HepG2 (cell line): ENCODE measurements at regions not wholly inside any gene's neighbourhood (a gene's known extent, or its start where the extent isn't known, plus 50 kb on each side); places are given as distances from the start of the nearest gene placed in this dataset.

Experiments used
- ATAC-seq: fragments of 200-7000 bp; cut with Tn5 transposase; 3 replicates; pipeline ENCODE4 v1.9.1; 2020; ENCODE audit warnings: mild to moderate bottlenecking, moderate library complexity
- BruUV-seq: library from RNA; stranded (reverse); fragments of 400-500 nt; replicated peaks from 2 replicates; lab custom pipeline; 2021; lab: Mats Ljungman, UMichigan
- CTCF ChIA-PET: fragments of 300-600 bp; formaldehyde crosslinking; extraction: SDS; loops from one replicate; lab custom pipeline; 2021; ENCODE audit warnings: low total read pairs, inconsistent platforms, low intra/inter-chr PET ratio; lab: Yijun Ruan, JAX
- POLR2A ChIA-PET: fragments of 350-600 bp; sonication (Branson Sonifier 250); formaldehyde crosslinking; loops from one replicate; lab custom pipeline; 2020; ENCODE audit warnings: antibody characterized with exemption, inconsistent platforms; lab: Yijun Ruan, JAX
- DNase-seq: peaks from one replicate; pipeline ENCODE4 v3.0.0-alpha.2; 2015; ENCODE audit warnings: low spot score
- FAIRE-seq: peaks from 3 replicates; lab custom pipeline; 2011; peaks lifted over from hg19 to GRCh38; lab: Jason Lieb, UNC
- H2AFZ ChIP-seq: one replicate; pipeline ENCODE4 v1.6.1; 2011; ENCODE audit warnings: low read length, inconsistent platforms
- H3K27ac ChIP-seq: fragments of 300-600 bp; 3 replicates; pipeline ENCODE4 v1.8.0; 2011; ENCODE audit warnings: mixed run types, mild to moderate bottlenecking, mixed read lengths, low read length, inconsistent platforms; ENCODE audit not compliant: insufficient read depth; ENCODE audit errors: extremely low read length
- H3K27me3 ChIP-seq, 2 experiments: fragments of 200-600 bp in 1 of 2; 2 replicates in 1 of 2; 3 replicates in 1 of 2; pipeline versions ENCODE4 v1.6.0 to v1.8.0; 2011; ENCODE audit warnings: low read length in 2 of 2, mild to moderate bottlenecking in 2 of 2, moderate library complexity in 2 of 2, inconsistent platforms in 1 of 2; ENCODE audit not compliant: insufficient read depth in 2 of 2, control insufficient read depth in 1 of 2
- H3K36me3 ChIP-seq, 2 experiments: fragments of 200-600 bp in 1 of 2; replicated peaks in 1 of 2; 2 replicates in 1 of 2; 3 replicates in 1 of 2; pipeline versions ENCODE4 v1.5.1 to v1.8.0; 2011; ENCODE audit warnings: low read length in 2 of 2, inconsistent platforms in 1 of 2; ENCODE audit not compliant: insufficient read depth in 2 of 2, control insufficient read depth in 1 of 2
- H3K4me1 ChIP-seq: 2 replicates; pipeline ENCODE4 v1.5.1; 2012; ENCODE audit warnings: low read length, inconsistent platforms; ENCODE audit not compliant: insufficient read depth
- H3K4me2 ChIP-seq: 2 replicates; pipeline ENCODE4 v1.6.0; 2011; ENCODE audit warnings: low read depth, low read length, inconsistent platforms
- H3K4me3 ChIP-seq, 3 experiments: fragments of 200-600 bp in 1 of 3; sonication (generic), shearing (Covaris generic) in 1 of 3; replicated peaks in 1 of 3; 2 replicates each; pipeline ENCODE4 v1.5.1; 2011 to 2016; ENCODE audit warnings: low read length in 3 of 3, inconsistent platforms in 2 of 3, low read depth in 2 of 3, mild to moderate bottlenecking in 2 of 3, control low read depth in 1 of 3, mixed read lengths in 1 of 3; ENCODE audit not compliant: insufficient read depth in 1 of 3
- H3K79me2 ChIP-seq: one replicate; pipeline ENCODE4 v1.6.1; 2011; ENCODE audit warnings: low read length, inconsistent platforms; ENCODE audit not compliant: insufficient read depth
- H3K9ac ChIP-seq: 2 replicates; pipeline ENCODE4 v1.6.0; 2011; ENCODE audit warnings: mild to moderate bottlenecking, low read depth, low read length, inconsistent platforms; ENCODE audit not compliant: insufficient read depth
- H3K9me3 ChIP-seq: 2 replicates; pipeline ENCODE4 v1.5.1; 2012; ENCODE audit warnings: mild to moderate bottlenecking, low read length
- H4K20me1 ChIP-seq: 2 replicates; pipeline ENCODE4 v1.6.0; 2011; ENCODE audit warnings: inconsistent platforms, mild to moderate bottlenecking, low read length, moderate library complexity; ENCODE audit not compliant: insufficient read depth
- CBX1 ChIP-seq: IDR thresholded peaks from one replicate; pipeline ENCODE4 v1.6.1; 2016; ENCODE audit warnings: antibody characterized with exemption, low read depth
- E2F1 ChIP-seq: sonication (generic); formaldehyde crosslinking; IDR thresholded peaks from 2 replicates; pipeline ENCODE4 v1.5.0; 2020; ENCODE audit warnings: missing genetic modification reagents
- HMG20B ChIP-seq: conservative IDR thresholded peaks from 2 replicates; pipeline ENCODE4 v1.6.1; 2016; ENCODE audit warnings: missing genetic modification reagents, missing compliant biosample characterization
- KLF16 ChIP-seq, 2 experiments: sonication (generic) in 1 of 2; formaldehyde crosslinking in 1 of 2; IDR thresholded peaks; 2 replicates each; pipeline versions ENCODE4 v1.6.1 to v1.8.0; 2016 to 2023; ENCODE audit warnings: missing genetic modification reagents in 2 of 2, missing compliant biosample characterization in 1 of 2
- RORA ChIP-seq: sonication (generic); formaldehyde crosslinking; IDR thresholded peaks from 2 replicates; pipeline ENCODE4 v1.5.0; 2020; ENCODE audit warnings: mild to moderate bottlenecking, missing genetic modification reagents, moderate library complexity
- SMARCE1 ChIP-seq: fragments of 450-650 bp; IDR thresholded peaks from 2 replicates; pipeline ENCODE4 v1.6.1; 2017; ENCODE audit warnings: borderline replicate concordance
- SP2 ChIP-seq: sonication (generic); formaldehyde crosslinking; IDR thresholded peaks from 2 replicates; pipeline ENCODE4 v1.5.1; 2020; ENCODE audit warnings: mild to moderate bottlenecking, missing genetic modification reagents
- TCF7 ChIP-seq: sonication (generic); IDR thresholded peaks from 2 replicates; pipeline ENCODE4 v1.6.1; 2016; ENCODE audit warnings: antibody characterized with exemption, low read depth
- TEF ChIP-seq: sonication (generic); formaldehyde crosslinking; IDR thresholded peaks from 2 replicates; pipeline ENCODE4 v1.5.0; 2020; ENCODE audit warnings: missing genetic modification reagents
- THYN1 ChIP-seq: sonication (generic); formaldehyde crosslinking; IDR thresholded peaks from 2 replicates; pipeline ENCODE4 v1.8.1; 2023; ENCODE audit warnings: low read depth, mild to moderate bottlenecking, moderate library complexity, missing genetic modification reagents, borderline replicate concordance
- TOPORS ChIP-seq: sonication (generic); formaldehyde crosslinking; IDR thresholded peaks from 2 replicates; pipeline ENCODE4 v1.8.0; 2023; ENCODE audit warnings: mild to moderate bottlenecking, missing genetic modification reagents
- ZNF280D ChIP-seq: sonication (generic); formaldehyde crosslinking; IDR thresholded peaks from 2 replicates; pipeline ENCODE4 v1.5.1; 2020; ENCODE audit warnings: mild to moderate bottlenecking, missing genetic modification reagents
- ZNF414 ChIP-seq: sonication (generic); formaldehyde crosslinking; IDR thresholded peaks from 2 replicates; pipeline ENCODE4 v1.5.0; 2020; ENCODE audit warnings: missing genetic modification reagents
- ZNF577 ChIP-seq: sonication (generic); formaldehyde crosslinking; IDR thresholded peaks from 2 replicates; pipeline ENCODE4 v1.4.0; 2020; ENCODE audit warnings: mild to moderate bottlenecking, low read depth, missing genetic modification reagents, borderline replicate concordance
- WGBS: methylation state at CpG from one replicate; pipeline ENCODE4 v1.1.6; 2017; ENCODE audit warnings: low lambda C conversion rate; 5-methylcytosine and 5-hydroxymethylcytosine counted together
- in situ Hi-C: cut with HindIII; loops from 2 replicates; pipeline ENCODE4 v1.10.0; 2017; ENCODE audit warnings: low pct_unique_long_range_greater_than_20kb; ENCODE audit not compliant: extremely low pct_ligation_motif_present
- intact Hi-C: fragments of 100-400 bp; cut with micrococcal nuclease; formaldehyde crosslinking; loops from one replicate; pipeline ENCODE4 v1.10.0; 2022; ENCODE audit not compliant: unreplicated experiment

- Histone ChIP-seq H3K27me3 (peaks cover 5 to 58% of the 10 kb centered on the region in 2 experiments; a peak in 4 of 5 replicates), H3K9ac (no peak overlapping the region), H3K4me2 (no peak overlapping the region), H3K4me1 (no peaks in the 10 kb centered on the region), H3K36me3 (no peaks in the 10 kb centered on the region), H3K27ac (no peak overlapping the region), H3K4me3 (no peak overlapping the region)
- POLR2A ChIA-PET, result no interaction called here
- intact Hi-C loops, result no loop called here
- WGBS, result 10% methylated on average over 7 of the region's 12 CpGs
- in situ Hi-C loops, result no loop called here
- no peak for TF ChIP-seq CBX1
- TF ChIP-seq HMG20B (CRISPR knock-in tag), result no peak
- TF ChIP-seq, all 625 proteins: peak for 0
- Histone ChIP-seq H2AFZ (no peak overlapping the region), H3K79me2 (no peaks in the 10 kb centered on the region), H3K9me3 (no peaks in the 10 kb centered on the region), H4K20me1 (no peaks in the 10 kb centered on the region)
- no peak for ATAC-seq
- DNase-seq, result no peak
- BruUV-seq, result no TSS peak
- no peak for FAIRE-seq
- CTCF ChIA-PET, result no interaction called here
These were observed 58.7 kb upstream of the CFAP46 start for GRCh38 chr10:133001114-133001513.

- 0% methylated on average over 2 of the region's 9 CpGs for WGBS
- Histone ChIP-seq H3K9me3 (no peaks in the 10 kb centered on the region), H3K27ac (no peak overlapping the region), H3K79me2 (no peaks in the 10 kb centered on the region), H3K27me3 (peaks cover 5 to 58% of the 10 kb centered on the region in 2 experiments; a peak in 4 of 5 replicates), H3K36me3 (no peaks in the 10 kb centered on the region), H3K4me1 (no peaks in the 10 kb centered on the region), H3K4me3 (no peak overlapping the region), H3K9ac (no peak overlapping the region), H4K20me1 (no peaks in the 10 kb centered on the region), H3K4me2 (no peak overlapping the region), H2AFZ (no peak overlapping the region)
- FAIRE-seq (no peak), ATAC-seq (no peak), DNase-seq (no peak)
- ChIA-PET POLR2A (no interaction called here), CTCF (no interaction called here)
- intact Hi-C loops (no loop called here), in situ Hi-C loops (no loop called here)
- BruUV-seq, result no TSS peak
- TF ChIP-seq KLF16 (CRISPR knock-in tag; IDR thresholded peaks at IDR 0.05), result no peak
- no peak for TF ChIP-seq TCF7
- TF ChIP-seq E2F1 (CRISPR knock-in tag), result no peak
- TF ChIP-seq ZNF280D (CRISPR knock-in tag), result no peak
- TF ChIP-seq ZNF414 (CRISPR knock-in tag), result no peak
- no peak for TF ChIP-seq SMARCE1
- TF ChIP-seq RORA (CRISPR knock-in tag), result no peak
- no peak for TF ChIP-seq ZNF577
- no peak for TF ChIP-seq SP2 (CRISPR knock-in tag)
- TF ChIP-seq TEF (CRISPR knock-in tag), result no peak
- no peak for TF ChIP-seq TOPORS (CRISPR knock-in tag)
- no peak for TF ChIP-seq THYN1 (CRISPR knock-in tag)
These were observed 58.3 kb upstream of the CFAP46 start for GRCh38 chr10:133000648-133001047.
